WERI-Rb-1 (cell line): ENCODE measurements at regions not wholly inside any gene's neighbourhood (a gene's known extent, or its start where the extent isn't known, plus 50 kb on each side); places are given as distances from the start of the nearest gene placed in this dataset.

Source experiments
- DNase-seq: peaks from one replicate; pipeline ENCODE4 v3.0.0-alpha.2; 2020
- H3K27ac ChIP-seq: fragments of 250-450 bp; sonication (Bioruptor Pico); 2 replicates; pipeline ENCODE4 v1.5.1; 2020; ENCODE audit warnings: mild to moderate bottlenecking, moderate library complexity
- H3K27me3 ChIP-seq: fragments of 250-450 bp; sonication (Bioruptor Pico); 2 replicates; pipeline ENCODE4 v1.5.1; 2021; ENCODE audit warnings: mild to moderate bottlenecking, low read depth, moderate library complexity; ENCODE audit not compliant: insufficient read depth, severe bottlenecking
- H3K36me3 ChIP-seq: fragments of 250-450 bp; sonication (Bioruptor Pico); 2 replicates; pipeline ENCODE4 v1.5.1; 2020; ENCODE audit warnings: mild to moderate bottlenecking, moderate library complexity
- H3K4me3 ChIP-seq: 2 replicates; pipeline ENCODE4 v1.5.1; 2011; ENCODE audit warnings: low read depth, mild to moderate bottlenecking, control low read depth, low read length
- H3K9me3 ChIP-seq: fragments of 250-450 bp; sonication (Bioruptor Pico); 2 replicates; pipeline ENCODE4 v1.5.1; 2021; ENCODE audit warnings: mild to moderate bottlenecking, moderate library complexity; ENCODE audit not compliant: severe bottlenecking
- CTCF ChIP-seq: IDR thresholded peaks from 2 replicates; pipeline ENCODE4 v1.5.1; 2011; ENCODE audit warnings: low read depth, mild to moderate bottlenecking, control low read depth, inconsistent platforms, low read length

GRCh38 chr2:151056870-151057269 lies 204.8 kb downstream of the RBM43 start:
- no peak overlapping the region for H3K27ac ChIP-seq
- no peaks in the 10 kb centered on the region for H3K27me3 ChIP-seq
- H3K9me3 ChIP-seq, result no peaks in the 10 kb centered on the region
- no peak for TF ChIP-seq CTCF
- no peaks in the 10 kb centered on the region for H3K36me3 ChIP-seq
- no peak overlapping the region for H3K4me3 ChIP-seq
- no peak for DNase-seq

DNA sequence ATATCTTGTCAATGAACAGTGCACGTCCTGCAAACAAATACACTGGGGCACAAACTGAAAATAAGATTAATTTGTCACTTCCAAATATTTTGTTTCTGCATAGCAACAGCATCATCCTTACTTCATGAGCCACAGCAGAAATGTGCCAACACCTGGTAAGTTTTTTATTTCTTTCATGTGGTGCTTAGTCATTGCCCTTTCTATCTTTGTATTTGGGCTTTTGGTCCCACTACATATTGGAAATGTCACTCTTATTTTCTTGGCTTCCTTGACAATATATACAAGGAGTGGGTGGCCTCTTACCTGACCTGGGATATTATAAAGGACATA lies 208.0 kb downstream of the RBM43 start:
- Histone ChIP-seq H3K36me3 (no peaks in the 10 kb centered on the region), H3K4me3 (no peak overlapping the region), H3K9me3 (no peaks in the 10 kb centered on the region), H3K27ac (no peak overlapping the region), H3K27me3 (no peaks in the 10 kb centered on the region)
- no peak for TF ChIP-seq CTCF
- no peak for DNase-seq

GRCh38 chr2:151052850-151053660 lies 208.6 kb downstream of the RBM43 start:
- DNase-seq, result no peak
- no peak overlapping the region for H3K4me3 ChIP-seq
- no peak overlapping the region for H3K27ac ChIP-seq
- no peak for TF ChIP-seq CTCF
- H3K36me3 ChIP-seq, result no peaks in the 10 kb centered on the region
- H3K9me3 ChIP-seq, result no peaks in the 10 kb centered on the region
- no peaks in the 10 kb centered on the region for H3K27me3 ChIP-seq

GRCh38 chr2:151051574-151052220 lies 210.0 kb downstream of the RBM43 start:
- no peak overlapping the region for H3K4me3 ChIP-seq
- H3K27ac ChIP-seq, result no peak overlapping the region
- peak; percentile 40 for DNase-seq
- no peaks in the 10 kb centered on the region for H3K9me3 ChIP-seq
- no peaks in the 10 kb centered on the region for H3K27me3 ChIP-seq
- peak; percentile 70 for TF ChIP-seq CTCF
- H3K36me3 ChIP-seq, result no peaks in the 10 kb centered on the region

- Histone ChIP-seq H3K4me3 (no peak overlapping the region), H3K27me3 (no peaks in the 10 kb centered on the region), H3K27ac (no peak overlapping the region), H3K9me3 (no peaks in the 10 kb centered on the region), H3K36me3 (no peaks in the 10 kb centered on the region)
- no peak for DNase-seq
- no peak for TF ChIP-seq CTCF
These were observed 211.9 kb downstream of the RBM43 start for GRCh38 chr2:151049746-151050145.
